Stomach smooth muscle (tissue), 2 donors: ENCODE measurements at regions not wholly inside any gene's neighbourhood (a gene's known extent, or its start where the extent isn't known, plus 50 kb on each side); places are given as distances from the start of the nearest gene placed in this dataset.

ENCODE experiments used
- H3K27ac ChIP-seq: one replicate; pipeline ENCODE4 v1.7.0; 2013; ENCODE audit warnings: mild to moderate bottlenecking, low read length, inconsistent platforms
- H3K27me3 ChIP-seq, 2 donors: one replicate each; pipeline ENCODE4 v1.7.0; 2013; ENCODE audit warnings: low read length in 2 of 2; ENCODE audit not compliant: insufficient read depth in 2 of 2, control insufficient read depth in 1 of 2
- H3K36me3 ChIP-seq, 2 donors: one replicate each; pipeline ENCODE4 v1.7.0; 2013; ENCODE audit warnings: low read length in 2 of 2; ENCODE audit not compliant: control insufficient read depth in 2 of 2, insufficient read depth in 2 of 2
- H3K4me1 ChIP-seq: one replicate; pipeline ENCODE4 v1.7.0; 2013; ENCODE audit warnings: low read length; ENCODE audit not compliant: control insufficient read depth, insufficient read depth
- H3K4me3 ChIP-seq, 2 donors: one replicate each; pipeline ENCODE4 v1.7.0; 2013; ENCODE audit warnings: low read length in 2 of 2
- H3K9ac ChIP-seq, 2 donors: one replicate each; pipeline ENCODE4 v1.7.0; 2013; ENCODE audit warnings: low read length in 2 of 2, mild to moderate bottlenecking in 1 of 2
- H3K9me3 ChIP-seq, 2 donors: one replicate each; pipeline ENCODE4 v1.7.0; 2013; ENCODE audit warnings: low read length in 2 of 2; ENCODE audit not compliant: control insufficient read depth in 2 of 2
- donor health status: healthy.
- donor health status: Pancreatic carcinoma.

DNA sequence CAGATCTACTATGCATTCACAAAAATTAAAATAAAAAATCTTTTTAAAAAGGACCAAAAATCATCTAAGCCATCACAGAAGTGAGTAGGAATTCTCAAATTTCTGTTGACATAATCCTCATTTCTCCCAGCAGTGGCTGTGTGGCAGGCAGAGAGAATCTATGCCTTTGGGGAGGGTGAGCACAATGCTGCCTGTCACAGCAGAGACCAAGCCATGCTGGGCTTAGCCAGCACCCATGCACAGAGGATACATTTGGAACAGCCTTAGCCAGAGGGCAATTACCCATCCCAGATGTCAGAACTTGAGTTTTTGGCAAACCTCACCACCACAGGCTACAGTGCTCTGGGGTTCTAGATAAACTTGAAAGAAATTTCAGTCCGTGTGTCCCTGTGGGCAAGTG, 1274.8 kb upstream of the ADGRL3 start:
- no peak overlapping the region for H3K9ac ChIP-seq
- H3K27ac ChIP-seq: no peak overlapping the region

GRCh38 chr4:59936566-59936965, 1263.6 kb upstream of the ADGRL3 start:
- Histone ChIP-seq H3K4me3 (no peak overlapping the region), H3K27me3 (no peaks in the 10 kb centered on the region), H3K36me3 (no peaks in the 10 kb centered on the region), H3K27ac (no peak overlapping the region), H3K9me3 (no peaks in the 10 kb centered on the region), H3K9ac (no peak overlapping the region), H3K4me1 (no peaks in the 10 kb centered on the region)

More for the DNA sequence above, 1274.8 kb upstream of the ADGRL3 start:
- no peaks in the 10 kb centered on the region for H3K27me3 ChIP-seq
- H3K4me1 ChIP-seq: no peaks in the 10 kb centered on the region
- no peak overlapping the region for H3K4me3 ChIP-seq
- H3K9me3 ChIP-seq: peaks cover 0 to 8% of the 10 kb centered on the region in 2 donors
- no peaks in the 10 kb centered on the region for H3K36me3 ChIP-seq

DNA sequence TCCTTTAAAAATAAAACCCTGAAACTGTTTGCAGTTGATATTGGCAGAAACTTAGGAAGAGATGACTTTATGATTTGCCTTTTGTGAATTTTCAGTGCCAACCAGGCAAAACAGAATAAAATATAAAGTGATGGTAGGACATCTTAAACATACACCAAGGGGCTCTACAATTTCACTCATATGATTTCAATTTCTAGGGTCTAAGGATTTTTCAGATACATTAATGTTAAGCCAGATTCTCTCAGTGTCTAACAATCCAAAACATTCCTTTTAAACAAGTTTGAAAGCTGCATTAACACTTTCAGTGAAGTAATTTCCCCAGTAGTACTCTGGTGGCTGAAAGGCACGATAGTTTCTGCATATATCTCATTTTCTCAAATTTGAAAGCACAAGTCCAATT, 1262.0 kb upstream of the ADGRL3 start:
- Histone ChIP-seq H3K36me3 (no peaks in the 10 kb centered on the region), H3K9ac (no peak overlapping the region), H3K27me3 (no peaks in the 10 kb centered on the region), H3K27ac (no peak overlapping the region), H3K4me3 (no peak overlapping the region), H3K9me3 (no peaks in the 10 kb centered on the region), H3K4me1 (no peaks in the 10 kb centered on the region)

DNA sequence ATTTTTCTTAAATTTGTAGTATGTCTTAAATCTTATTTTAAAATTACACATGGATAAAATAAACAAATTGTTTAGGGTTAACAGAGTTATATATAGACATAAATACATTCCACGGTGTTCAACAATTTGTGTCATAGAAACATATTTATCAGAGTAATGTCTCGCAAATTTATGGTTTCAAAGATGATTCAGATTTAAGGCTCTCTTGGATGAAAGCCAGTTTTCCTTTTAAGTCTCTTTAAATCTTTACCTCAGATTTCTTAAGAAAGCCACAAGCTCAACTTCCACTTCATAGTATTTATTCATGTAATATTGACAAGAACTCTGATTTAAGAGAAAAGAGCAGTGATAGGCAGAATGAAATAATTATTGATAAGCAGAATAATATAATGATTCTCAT, 1254.8 kb upstream of the ADGRL3 start:
- H3K27ac ChIP-seq: no peak overlapping the region
- H3K4me1 ChIP-seq: no peaks in the 10 kb centered on the region
- H3K36me3 ChIP-seq: no peaks in the 10 kb centered on the region
- H3K9me3 ChIP-seq: no peaks in the 10 kb centered on the region
- no peaks in the 10 kb centered on the region for H3K27me3 ChIP-seq
- no peak overlapping the region for H3K4me3 ChIP-seq
- no peak overlapping the region for H3K9ac ChIP-seq

- Histone ChIP-seq H3K27ac (no peak overlapping the region), H3K27me3 (no peaks in the 10 kb centered on the region), H3K9me3 (no peaks in the 10 kb centered on the region), H3K4me1 (no peaks in the 10 kb centered on the region), H3K4me3 (no peak overlapping the region), H3K9ac (no peak overlapping the region), H3K36me3 (no peaks in the 10 kb centered on the region)
Observed at GRCh38 chr4:59945716-59946115, 1254.4 kb upstream of the ADGRL3 start.

GRCh38 chr4:59956366-59956765, 1243.8 kb upstream of the ADGRL3 start:
- no peaks in the 10 kb centered on the region for H3K4me1 ChIP-seq
- H3K36me3 ChIP-seq: no peaks in the 10 kb centered on the region
- no peak overlapping the region for H3K9ac ChIP-seq
- H3K9me3 ChIP-seq: no peaks in the 10 kb centered on the region
- H3K27ac ChIP-seq: no peak overlapping the region
- H3K27me3 ChIP-seq: no peaks in the 10 kb centered on the region
- no peak overlapping the region for H3K4me3 ChIP-seq

DNA sequence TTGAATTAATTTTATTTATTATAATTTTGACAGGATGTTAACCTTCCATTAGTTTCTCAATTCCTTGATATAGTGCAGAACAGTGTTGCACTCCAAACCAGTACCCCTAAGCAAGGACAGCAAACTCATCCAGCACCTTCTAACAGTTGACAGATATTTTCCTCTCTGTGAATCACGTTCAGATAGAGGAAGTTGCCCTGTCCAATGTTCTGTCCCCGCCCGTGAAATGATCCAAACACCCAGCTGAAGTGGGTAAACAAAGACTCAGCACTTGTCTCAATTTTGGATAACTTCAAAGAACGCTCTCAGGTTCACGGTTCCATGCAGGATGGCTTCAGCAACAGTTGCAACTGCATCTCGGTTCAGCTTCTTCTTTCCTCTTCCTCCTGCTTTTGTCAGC, 1240.0 kb upstream of the ADGRL3 start:
- no peaks in the 10 kb centered on the region for H3K36me3 ChIP-seq
- no peak overlapping the region for H3K27ac ChIP-seq
- H3K4me3 ChIP-seq: no peak overlapping the region
- H3K27me3 ChIP-seq: no peaks in the 10 kb centered on the region
- no peak overlapping the region for H3K9ac ChIP-seq
- H3K4me1 ChIP-seq: no peaks in the 10 kb centered on the region
- H3K9me3 ChIP-seq: no peaks in the 10 kb centered on the region

DNA sequence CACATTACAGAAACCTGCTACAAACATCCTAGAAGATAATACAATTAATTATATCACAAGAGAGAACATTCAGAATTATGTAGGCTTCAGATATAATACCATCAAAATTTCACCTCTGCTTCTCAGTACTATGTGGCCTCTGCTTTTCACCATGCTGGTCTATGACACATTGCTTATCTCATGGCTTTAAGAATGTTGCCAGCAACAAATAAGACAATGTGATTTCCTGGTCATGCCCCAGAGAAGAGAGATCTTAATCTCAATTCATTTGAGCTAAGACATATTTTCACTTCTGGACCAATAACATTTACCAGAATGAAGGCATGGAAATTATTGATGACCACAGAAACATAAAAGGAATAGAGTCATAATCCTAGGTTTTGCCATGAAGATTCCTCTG, 1233.4 kb upstream of the ADGRL3 start:
- Histone ChIP-seq H3K27ac (no peak overlapping the region), H3K9ac (no peak overlapping the region)

GRCh38 chr4:59968796-59969195, 1231.3 kb upstream of the ADGRL3 start:
- H3K36me3 ChIP-seq: no peaks in the 10 kb centered on the region
- H3K4me1 ChIP-seq: no peaks in the 10 kb centered on the region
- H3K9me3 ChIP-seq: no peaks in the 10 kb centered on the region

More for the DNA sequence above, 1233.4 kb upstream of the ADGRL3 start:
- Histone ChIP-seq H3K4me1 (no peaks in the 10 kb centered on the region), H3K4me3 (no peak overlapping the region), H3K27me3 (no peaks in the 10 kb centered on the region), H3K36me3 (no peaks in the 10 kb centered on the region), H3K9me3 (no peaks in the 10 kb centered on the region)

GRCh38 chr4:59969909-59970308, 1230.2 kb upstream of the ADGRL3 start:
- no peaks in the 10 kb centered on the region for H3K36me3 ChIP-seq
- H3K27ac ChIP-seq: no peak overlapping the region
- H3K9ac ChIP-seq: no peak overlapping the region
- no peaks in the 10 kb centered on the region for H3K9me3 ChIP-seq
- no peaks in the 10 kb centered on the region for H3K27me3 ChIP-seq
- H3K4me1 ChIP-seq: no peaks in the 10 kb centered on the region
- H3K4me3 ChIP-seq: no peak overlapping the region

More at GRCh38 chr4:59968796-59969195, 1231.3 kb upstream of the ADGRL3 start:
- H3K27me3 ChIP-seq: no peaks in the 10 kb centered on the region
- H3K9ac ChIP-seq: no peak overlapping the region
- no peak overlapping the region for H3K4me3 ChIP-seq
- no peak overlapping the region for H3K27ac ChIP-seq

DNA sequence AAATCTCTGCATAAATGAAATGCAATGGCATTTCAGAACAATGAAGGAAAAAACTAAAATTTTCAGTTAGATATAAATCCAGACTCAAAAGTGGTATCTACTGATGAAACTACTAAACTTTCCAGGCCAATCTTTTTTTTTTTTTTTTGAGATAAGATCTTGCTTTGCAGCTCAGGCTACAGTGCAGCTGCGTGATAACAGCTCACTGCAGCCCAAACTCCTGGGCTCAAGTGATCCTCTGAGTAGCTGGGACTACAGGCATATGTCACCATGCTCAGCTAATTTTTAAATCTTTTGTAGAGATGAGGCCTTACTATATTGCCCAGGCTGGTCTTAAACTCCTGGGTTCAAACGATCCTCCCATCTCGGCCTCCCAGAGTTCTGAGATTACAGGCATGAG, 1228.2 kb upstream of the ADGRL3 start:
- Histone ChIP-seq H3K27ac (no peak overlapping the region), H3K27me3 (no peaks in the 10 kb centered on the region), H3K9me3 (no peaks in the 10 kb centered on the region), H3K9ac (no peak overlapping the region), H3K4me1 (no peaks in the 10 kb centered on the region), H3K4me3 (no peak overlapping the region), H3K36me3 (no peaks in the 10 kb centered on the region)
